Glomerular endothelial cell (primary cell): ENCODE measurements at regions not wholly inside any gene's neighbourhood (a gene's known extent, or its start where the extent isn't known, plus 50 kb on each side); places are given as distances from the start of the nearest gene placed in this dataset.
"Not testable (repeated sequence)": the region's sequence is repeated elsewhere in the genome, so short reads cannot be mapped to it uniquely, and the experiment has no call there.

Experiments
- DNase-seq: peaks from one replicate; pipeline ENCODE4 v3.0.0-alpha.2; 2011; ENCODE audit warnings: low read depth, low spot score; ENCODE audit errors: extremely low read depth

DNA sequence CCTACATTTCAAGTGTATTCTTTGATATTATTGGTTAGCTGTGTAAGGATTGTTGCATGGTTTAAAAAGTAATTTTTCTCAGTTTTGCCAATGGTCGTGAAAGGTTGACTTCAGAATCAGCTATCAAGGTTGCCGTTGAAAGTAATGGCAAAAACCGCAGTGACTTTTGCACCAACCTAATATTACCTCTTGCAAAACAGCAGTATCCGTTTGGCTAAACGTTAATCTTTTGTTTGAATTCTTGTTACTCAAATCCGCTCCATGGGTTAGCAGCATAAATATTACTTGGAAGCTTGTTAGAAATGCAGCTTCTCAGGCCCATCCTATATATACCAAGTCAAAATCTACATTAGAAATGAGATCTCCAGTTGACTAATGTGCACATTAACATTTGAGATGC, 141.6 kb upstream of the PRSS12 start:
- DNase-seq: not testable (repeated sequence)

GRCh38 chr4:118502967-118503366, 150.2 kb upstream of the PRSS12 start:
- not testable (repeated sequence) for DNase-seq

GRCh38 chr4:118504927-118505326, 152.1 kb upstream of the PRSS12 start:
- not testable (repeated sequence) for DNase-seq

GRCh38 chr4:118505491-118505890, 152.7 kb upstream of the PRSS12 start:
- DNase-seq: not testable (repeated sequence)

DNA sequence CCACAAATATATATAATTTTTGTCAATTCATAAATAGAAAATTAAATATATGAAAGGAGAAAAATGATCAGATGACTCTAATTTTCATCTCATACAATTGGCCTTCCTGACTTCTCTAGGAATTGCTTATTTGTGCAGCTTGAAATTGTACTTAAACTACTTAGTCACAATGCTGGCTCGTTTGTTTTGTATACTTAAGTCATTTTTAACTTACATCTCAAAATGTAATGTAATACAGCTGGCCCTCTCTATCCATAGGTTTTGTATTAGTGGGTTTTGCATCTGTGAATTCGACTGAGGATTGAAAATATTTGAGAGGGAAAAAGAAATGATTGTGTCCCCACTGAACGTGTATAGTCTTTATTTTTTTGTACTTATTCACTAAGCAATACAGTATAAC, 160.1 kb upstream of the PRSS12 start:
- DNase-seq: not testable (repeated sequence)

DNA sequence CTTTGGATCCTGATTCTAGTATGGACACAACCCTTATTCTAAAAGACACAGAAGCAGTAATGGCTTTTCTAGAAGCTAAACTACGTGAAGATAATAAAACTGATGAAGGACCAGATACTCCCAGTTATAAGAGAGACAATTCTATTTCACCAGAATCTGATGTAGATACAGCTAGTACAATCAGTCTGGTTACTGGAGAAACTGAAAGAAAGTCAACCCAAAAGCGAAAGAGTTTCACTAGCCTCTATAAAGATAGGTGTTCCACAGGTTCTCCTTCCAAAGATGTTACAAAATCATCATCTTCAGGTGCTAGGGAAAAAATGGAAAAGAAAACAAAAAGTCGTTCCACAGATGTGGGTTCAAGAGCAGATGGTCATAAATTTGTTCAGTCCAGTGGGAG, 161.5 kb upstream of the PRSS12 start:
- not testable (repeated sequence) for DNase-seq

GRCh38 chr4:118516107-118516506, 163.3 kb upstream of the PRSS12 start:
- not testable (repeated sequence) for DNase-seq

- not testable (repeated sequence) for DNase-seq
Observed at GRCh38 chr4:118530107-118530506, 155.1 kb upstream of the METTL14 start.

DNA sequence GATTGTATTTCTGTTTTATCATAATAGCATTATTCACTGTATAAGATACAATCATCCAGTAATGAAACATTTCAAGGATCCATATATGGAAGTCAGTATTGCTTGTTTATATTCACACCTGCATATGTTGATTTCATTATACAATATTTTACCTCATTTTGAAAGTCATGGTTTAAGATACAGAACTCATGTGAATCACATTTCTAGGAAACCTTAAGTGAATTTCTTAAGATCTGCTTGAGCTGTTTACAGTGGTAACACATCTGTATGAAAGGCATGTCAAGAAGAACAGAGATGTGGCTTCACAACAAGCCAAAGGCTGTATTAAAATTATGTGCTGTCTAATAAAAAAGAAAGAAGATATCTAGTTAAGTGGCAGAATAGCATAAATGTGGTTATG, 153.2 kb upstream of the METTL14 start:
- DNase-seq: not testable (repeated sequence)

DNA sequence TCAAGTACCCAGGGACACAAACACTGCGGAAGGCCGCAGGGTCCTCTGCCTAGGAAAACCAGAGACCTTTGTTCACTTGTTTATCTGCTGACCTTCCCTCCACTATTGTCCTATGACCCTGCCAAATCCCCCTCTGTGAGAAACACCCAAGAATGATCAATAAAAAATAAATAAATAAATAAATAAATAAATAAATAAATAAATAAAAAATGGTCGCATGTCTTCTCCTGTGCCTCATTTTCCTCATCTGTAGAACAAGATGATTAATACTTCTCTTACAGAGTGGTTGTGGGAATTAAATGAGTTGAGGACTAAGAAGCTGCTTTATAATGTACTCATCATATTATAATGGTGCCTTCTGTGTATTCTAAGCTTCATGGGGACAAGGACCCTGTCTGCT, 149.4 kb upstream of the METTL14 start:
- not testable (repeated sequence) for DNase-seq

DNA sequence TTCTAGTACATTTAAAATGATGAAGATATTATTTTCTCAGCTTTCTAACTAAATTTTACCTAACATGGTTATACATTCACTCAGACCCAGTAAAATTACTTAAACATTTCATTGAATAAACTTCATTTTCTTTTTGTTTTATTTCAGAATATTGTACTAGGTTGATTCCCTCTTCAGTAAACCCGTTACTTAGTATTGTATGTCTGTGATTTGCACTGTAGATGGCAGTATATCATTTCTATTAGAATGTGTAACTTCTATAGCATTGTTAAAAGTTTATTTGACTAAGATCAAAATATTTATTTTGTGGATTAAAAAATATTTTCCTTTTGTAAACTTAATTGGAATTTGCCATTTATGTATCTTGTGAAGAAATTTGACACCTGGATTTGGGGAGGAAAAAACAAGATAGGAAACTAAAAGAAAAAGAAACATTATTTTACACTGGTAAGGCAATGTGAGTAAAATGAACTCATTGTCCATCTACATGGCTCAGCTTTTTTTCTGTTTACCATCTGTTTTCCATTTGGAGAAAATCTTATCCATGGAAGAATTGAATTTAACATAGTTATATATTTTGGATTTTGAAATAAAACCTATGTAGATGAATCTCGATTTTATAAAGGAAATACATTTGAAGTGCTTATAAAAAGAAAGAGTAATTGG, 145.6 kb upstream of the METTL14 start:
- peak; percentile 1 for DNase-seq

GRCh38 chr4:118556576-118556975, 128.6 kb upstream of the METTL14 start:
- not testable (repeated sequence) for DNase-seq

GRCh38 chr4:118557298-118557851, 127.8 kb upstream of the METTL14 start:
- no peak for DNase-seq

- DNase-seq: not testable (repeated sequence)
Observed at GRCh38 chr4:118558188-118558587, 127.0 kb upstream of the METTL14 start.

DNA sequence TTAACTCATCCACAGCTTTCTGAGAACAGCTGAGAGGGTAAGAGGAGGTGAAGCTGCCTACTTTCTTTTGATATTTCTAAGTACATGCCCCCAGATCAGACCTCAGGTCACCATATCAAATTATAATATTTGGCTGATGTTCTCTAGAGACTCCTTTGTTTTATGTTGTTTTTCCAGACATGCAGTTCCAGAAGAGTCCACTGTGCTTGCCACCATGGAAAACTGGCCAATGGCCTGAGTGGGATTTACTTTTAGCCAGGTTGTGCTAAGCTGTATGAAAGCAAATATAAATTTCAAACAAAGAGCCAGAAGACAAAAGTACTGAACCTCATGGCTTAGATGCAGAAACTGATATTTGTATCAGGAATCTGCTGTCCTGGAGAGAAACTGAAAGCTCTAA, 123.6 kb upstream of the METTL14 start:
- DNase-seq: not testable (repeated sequence)

GRCh38 chr4:118566003-118566513, 119.1 kb upstream of the METTL14 start:
- DNase-seq: not testable (repeated sequence)

GRCh38 chr4:118572991-118573390, 112.2 kb upstream of the METTL14 start:
- DNase-seq: not testable (repeated sequence)

GRCh38 chr4:118574251-118574913, 110.8 kb upstream of the METTL14 start:
- not testable (repeated sequence) for DNase-seq

DNA sequence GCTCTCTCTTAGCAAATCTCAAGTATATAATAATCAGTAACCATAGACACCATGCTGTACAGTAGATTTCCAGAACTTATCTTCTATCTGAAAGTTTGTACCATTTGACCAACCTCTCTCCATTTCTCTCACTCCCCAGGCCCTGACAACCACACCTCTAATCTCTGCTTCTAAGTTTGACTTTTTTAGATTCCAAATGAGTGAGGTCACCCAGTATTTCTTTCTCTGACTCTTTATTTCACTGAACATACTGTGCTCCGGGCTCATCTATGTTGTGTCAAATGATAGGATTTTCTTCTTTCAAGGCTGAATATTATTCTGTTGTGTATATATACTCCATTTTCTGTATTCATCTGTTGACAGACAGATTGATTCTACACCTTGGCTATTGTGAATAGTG, 110.1 kb upstream of the METTL14 start:
- DNase-seq: not testable (repeated sequence)

DNA sequence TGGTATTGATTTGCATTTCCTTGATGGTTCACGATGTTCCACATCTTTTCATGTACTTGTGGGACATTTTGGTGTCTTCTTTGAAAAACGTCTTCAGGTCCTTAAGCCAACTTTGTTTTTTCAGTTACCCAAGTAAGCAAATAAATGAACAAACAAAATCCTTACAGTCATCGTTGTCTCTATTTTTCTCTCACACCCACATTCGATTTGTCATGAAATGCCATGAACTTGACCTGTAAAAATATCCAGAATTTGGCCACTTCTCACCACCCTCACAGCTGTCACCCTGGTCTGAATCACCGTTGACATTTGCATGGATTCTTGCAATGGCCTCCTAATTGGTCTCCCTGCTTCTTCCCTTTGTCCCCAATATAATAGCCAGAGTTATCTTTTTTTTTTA, 109.5 kb upstream of the METTL14 start:
- not testable (repeated sequence) for DNase-seq

GRCh38 chr4:118576709-118577219, 108.4 kb upstream of the METTL14 start:
- DNase-seq: not testable (repeated sequence)
